Ovary (tissue), 3 donors: ENCODE measurements at regions not wholly inside any gene's neighbourhood (a gene's known extent, or its start where the extent isn't known, plus 50 kb on each side); places are given as distances from the start of the nearest gene placed in this dataset.

Source experiments
- EP300 ChIP-seq: sonication (generic); formaldehyde crosslinking; IDR thresholded peaks from one replicate; pipeline ENCODE4 v1.6.1; 2017; ENCODE audit warnings: antibody characterized with exemption
- POLR2A ChIP-seq: fragments of 450-650 bp; IDR thresholded peaks from one replicate; pipeline ENCODE4 v1.6.1; 2017; ENCODE audit warnings: antibody characterized with exemption, mild to moderate bottlenecking, moderate library complexity
- TF ChIP-seq, protein P1 (sequence below), 3 donors: fragments of 450-650 bp in 2 of 3; fragments of 200-600 bp in 1 of 3; IDR thresholded peaks; one replicate each; pipeline versions ENCODE4 v1.5.1 to v1.8.0; 2016 to 2022; ENCODE audit warnings: antibody characterized with exemption in 3 of 3, mild to moderate bottlenecking in 1 of 3
- donor health status: DM: no; HTN: no; CAD: no.

DNA sequence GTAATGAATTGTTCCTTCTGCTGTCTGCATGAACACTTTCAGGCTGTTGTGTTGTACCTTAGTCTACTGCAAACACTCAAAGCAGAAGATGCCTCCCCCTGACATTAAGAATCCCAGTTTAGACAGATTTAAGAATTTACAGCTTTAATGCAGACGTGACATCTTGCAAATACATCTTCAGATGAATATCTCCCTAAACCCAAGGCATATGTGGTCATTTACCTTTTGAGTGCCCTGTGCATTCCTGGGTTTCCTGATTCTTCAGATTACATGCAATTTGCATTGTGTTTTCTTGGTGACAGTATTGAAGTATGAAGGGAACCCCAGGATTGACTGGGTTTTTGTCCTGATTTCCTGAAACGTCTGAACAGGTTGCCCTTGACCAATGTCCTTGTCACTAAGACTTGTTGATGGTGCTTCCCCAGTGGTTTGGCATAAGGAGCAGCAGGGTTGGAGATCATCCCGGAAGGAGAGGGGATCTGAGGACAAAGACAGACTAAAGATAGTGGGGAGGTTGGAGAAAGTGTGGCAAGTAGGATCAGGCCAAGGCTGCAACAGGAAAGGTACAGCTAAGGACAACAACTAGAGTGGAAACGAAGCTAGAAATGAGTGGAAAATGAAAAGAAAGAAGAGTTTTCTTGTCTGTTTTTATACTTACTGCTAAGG, 123.8 kb upstream of the RHOBTB1 start:
- TF ChIP-seq, protein P1, sequence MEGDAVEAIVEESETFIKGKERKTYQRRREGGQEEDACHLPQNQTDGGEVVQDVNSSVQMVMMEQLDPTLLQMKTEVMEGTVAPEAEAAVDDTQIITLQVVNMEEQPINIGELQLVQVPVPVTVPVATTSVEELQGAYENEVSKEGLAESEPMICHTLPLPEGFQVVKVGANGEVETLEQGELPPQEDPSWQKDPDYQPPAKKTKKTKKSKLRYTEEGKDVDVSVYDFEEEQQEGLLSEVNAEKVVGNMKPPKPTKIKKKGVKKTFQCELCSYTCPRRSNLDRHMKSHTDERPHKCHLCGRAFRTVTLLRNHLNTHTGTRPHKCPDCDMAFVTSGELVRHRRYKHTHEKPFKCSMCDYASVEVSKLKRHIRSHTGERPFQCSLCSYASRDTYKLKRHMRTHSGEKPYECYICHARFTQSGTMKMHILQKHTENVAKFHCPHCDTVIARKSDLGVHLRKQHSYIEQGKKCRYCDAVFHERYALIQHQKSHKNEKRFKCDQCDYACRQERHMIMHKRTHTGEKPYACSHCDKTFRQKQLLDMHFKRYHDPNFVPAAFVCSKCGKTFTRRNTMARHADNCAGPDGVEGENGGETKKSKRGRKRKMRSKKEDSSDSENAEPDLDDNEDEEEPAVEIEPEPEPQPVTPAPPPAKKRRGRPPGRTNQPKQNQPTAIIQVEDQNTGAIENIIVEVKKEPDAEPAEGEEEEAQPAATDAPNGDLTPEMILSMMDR (IDR thresholded peaks at IDR 0.05) = no peak
- no peak for TF ChIP-seq EP300
- no peak for TF ChIP-seq POLR2A
